ENCODE measurements at regions not wholly inside any gene's neighbourhood (a gene's known extent, or its start where the extent isn't known, plus 50 kb on each side); places are given as distances from the start of the nearest gene placed in this dataset.
A peak's percentile ranks its signal among the peaks of the same experiment; 100 is the strongest.
"Not testable (repeated sequence)": the region's sequence is repeated elsewhere in the genome, so short reads cannot be mapped to it uniquely, and the experiment has no call there.

DNA sequence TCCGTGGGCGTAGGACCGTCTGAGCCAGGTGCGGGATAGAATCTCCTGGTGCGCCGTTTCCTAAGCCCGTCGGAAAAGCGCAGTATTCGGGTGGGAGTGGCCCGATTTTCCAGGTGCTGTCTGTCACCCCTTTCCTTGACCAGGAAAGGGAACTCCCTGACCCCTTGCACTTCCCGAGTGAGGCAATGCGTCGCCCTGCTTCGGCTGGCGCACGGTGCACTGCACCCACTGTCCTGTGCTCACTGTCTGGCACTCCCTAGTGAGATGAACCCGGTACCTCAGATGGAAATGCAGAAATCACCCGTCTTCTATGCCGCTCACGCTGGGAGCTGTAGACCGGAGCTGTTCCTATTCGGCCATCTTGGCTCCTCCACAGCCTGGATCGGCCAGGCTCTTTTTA lies 74.9 kb upstream of the LIFR start:
- not testable (repeated sequence) for H3K4me1 ChIP-seq (ENCODE audit: insufficient read depth, low read length); H3K36me3 ChIP-seq (ENCODE audit: insufficient read depth, low read length); H3K27me3 ChIP-seq (ENCODE audit: insufficient read depth, low read length); H2AFZ ChIP-seq (ENCODE audit: low read depth, low read length); H3K4me3 ChIP-seq (ENCODE audit: low read length); H3K9me3 ChIP-seq (ENCODE audit: low read length)

DNA sequence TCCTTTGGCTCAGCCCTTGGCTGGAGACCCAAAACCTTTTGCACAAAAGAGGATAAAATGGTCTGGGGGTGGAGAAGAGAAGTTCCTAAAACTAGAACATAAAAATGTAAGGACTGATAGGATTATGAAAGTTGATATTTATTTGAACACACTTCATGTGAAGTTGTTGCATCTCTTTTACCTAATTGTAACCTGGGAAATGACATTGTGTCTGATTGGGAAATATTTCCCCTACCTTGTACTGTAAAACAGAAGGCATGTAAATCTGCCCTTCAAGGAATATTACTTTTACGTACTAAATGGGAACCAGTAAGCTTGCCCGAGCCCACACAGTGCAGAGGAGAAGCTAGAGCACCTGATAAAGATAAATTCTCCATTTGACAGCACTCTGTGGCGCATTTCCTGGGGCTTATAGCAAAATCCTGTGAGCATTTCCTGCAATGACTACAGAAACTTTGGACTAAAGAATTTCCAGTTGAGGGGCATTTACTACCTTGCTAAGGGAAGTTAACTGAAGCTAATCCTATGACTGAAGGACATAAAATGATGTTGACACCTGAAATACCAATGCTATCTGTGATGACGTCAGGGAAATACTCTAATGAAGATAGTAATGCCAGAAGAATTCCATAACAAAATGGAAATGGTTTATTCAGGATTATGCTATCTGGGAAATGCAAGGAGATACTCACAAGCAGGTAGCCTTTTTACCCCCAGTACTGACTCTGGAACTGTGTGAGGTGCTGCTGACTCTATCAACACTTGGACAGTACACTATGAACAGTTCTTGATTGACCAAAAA lies 78.3 kb upstream of the LIFR start:
- Histone ChIP-seq H3K4me3 (ENCODE audit: low read length) (no peak overlapping the region), H3K9me3 (ENCODE audit: low read length) (peaks cover 5% of the 10 kb centered on the region), H3K4me1 (ENCODE audit: insufficient read depth, low read length) (no peaks in the 10 kb centered on the region), H2AFZ (ENCODE audit: low read depth, low read length) (no peak overlapping the region), H3K36me3 (ENCODE audit: insufficient read depth, low read length) (no peaks in the 10 kb centered on the region), H3K27me3 (ENCODE audit: insufficient read depth, low read length) (no peaks in the 10 kb centered on the region)

DNA sequence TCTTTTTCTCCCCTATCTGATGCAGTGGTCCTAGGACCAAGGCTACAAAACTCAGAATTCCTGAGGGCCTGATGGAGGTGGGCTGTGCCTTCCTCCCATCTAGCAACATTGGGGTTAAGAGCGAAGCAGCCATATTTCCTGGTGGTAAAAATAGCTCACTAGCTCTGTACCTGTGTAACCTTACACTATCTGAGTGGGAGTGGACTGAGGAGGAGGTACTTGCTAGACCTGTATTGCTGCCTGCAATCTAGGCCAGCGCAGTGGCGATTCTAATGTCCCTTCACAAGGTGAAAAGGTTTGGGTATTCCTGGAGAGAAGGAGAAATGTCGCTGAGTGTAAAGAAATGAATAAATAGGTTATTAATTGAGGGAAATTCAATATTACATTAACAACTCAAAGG lies 80.2 kb upstream of the LIFR start:
- peaks cover 2% of the 10 kb centered on the region for H3K9me3 ChIP-seq (ENCODE audit: low read length)
- H3K27me3 ChIP-seq (ENCODE audit: insufficient read depth, low read length) = no peaks in the 10 kb centered on the region
- no peak overlapping the region for H3K4me3 ChIP-seq (ENCODE audit: low read length)
- H2AFZ ChIP-seq (ENCODE audit: low read depth, low read length) = no peak overlapping the region
- no peaks in the 10 kb centered on the region for H3K36me3 ChIP-seq (ENCODE audit: insufficient read depth, low read length)
- no peaks in the 10 kb centered on the region for H3K4me1 ChIP-seq (ENCODE audit: insufficient read depth, low read length)

DNA sequence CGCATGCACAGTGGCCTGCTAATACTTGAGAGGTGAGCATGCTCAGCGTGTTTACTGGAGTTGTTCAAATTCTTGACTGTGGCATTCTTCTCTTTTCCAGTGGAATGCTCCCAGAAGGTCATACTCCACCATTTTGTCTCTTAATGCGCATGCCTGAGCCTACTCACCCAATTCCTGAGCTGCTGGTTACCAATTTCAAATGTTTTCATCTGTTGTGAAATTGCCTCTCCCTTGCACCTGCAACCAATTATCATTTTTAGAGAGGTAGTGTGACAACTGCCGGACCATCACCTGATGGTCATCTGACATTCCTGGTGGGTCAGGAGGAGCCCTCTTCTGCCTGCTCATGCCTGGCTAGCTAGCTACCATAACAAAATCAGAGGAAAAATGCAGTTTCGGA lies 82.2 kb upstream of the LIFR start:
- H3K4me3 ChIP-seq (ENCODE audit: low read length) = no peak overlapping the region
- H2AFZ ChIP-seq (ENCODE audit: low read depth, low read length) = no peak overlapping the region
- no peaks in the 10 kb centered on the region for H3K9me3 ChIP-seq (ENCODE audit: low read length)
- H3K4me1 ChIP-seq (ENCODE audit: insufficient read depth, low read length) = peaks cover 8% of the 10 kb centered on the region
- no peaks in the 10 kb centered on the region for H3K36me3 ChIP-seq (ENCODE audit: insufficient read depth, low read length)
- H3K27me3 ChIP-seq (ENCODE audit: insufficient read depth, low read length) = no peaks in the 10 kb centered on the region

GRCh38 chr5:38639377-38640358 lies 83.2 kb upstream of the LIFR start:
- H3K27me3 ChIP-seq (ENCODE audit: insufficient read depth, low read length) = no peaks in the 10 kb centered on the region
- no peak overlapping the region for H3K4me3 ChIP-seq (ENCODE audit: low read length)
- no peaks in the 10 kb centered on the region for H3K9me3 ChIP-seq (ENCODE audit: low read length)
- no peak overlapping the region for H2AFZ ChIP-seq (ENCODE audit: low read depth, low read length)
- peaks cover 8% of the 10 kb centered on the region for H3K4me1 ChIP-seq (ENCODE audit: insufficient read depth, low read length)
- no peaks in the 10 kb centered on the region for H3K36me3 ChIP-seq (ENCODE audit: insufficient read depth, low read length)

GRCh38 chr5:38641003-38641402 lies 84.6 kb upstream of the LIFR start:
- Histone ChIP-seq H3K4me3 (ENCODE audit: low read length) (no peak overlapping the region), H2AFZ (ENCODE audit: low read depth, low read length) (no peak overlapping the region), H3K27me3 (ENCODE audit: insufficient read depth, low read length) (no peaks in the 10 kb centered on the region), H3K36me3 (ENCODE audit: insufficient read depth, low read length) (no peaks in the 10 kb centered on the region), H3K4me1 (ENCODE audit: insufficient read depth, low read length) (peaks cover 8% of the 10 kb centered on the region), H3K9me3 (ENCODE audit: low read length) (no peaks in the 10 kb centered on the region)

DNA sequence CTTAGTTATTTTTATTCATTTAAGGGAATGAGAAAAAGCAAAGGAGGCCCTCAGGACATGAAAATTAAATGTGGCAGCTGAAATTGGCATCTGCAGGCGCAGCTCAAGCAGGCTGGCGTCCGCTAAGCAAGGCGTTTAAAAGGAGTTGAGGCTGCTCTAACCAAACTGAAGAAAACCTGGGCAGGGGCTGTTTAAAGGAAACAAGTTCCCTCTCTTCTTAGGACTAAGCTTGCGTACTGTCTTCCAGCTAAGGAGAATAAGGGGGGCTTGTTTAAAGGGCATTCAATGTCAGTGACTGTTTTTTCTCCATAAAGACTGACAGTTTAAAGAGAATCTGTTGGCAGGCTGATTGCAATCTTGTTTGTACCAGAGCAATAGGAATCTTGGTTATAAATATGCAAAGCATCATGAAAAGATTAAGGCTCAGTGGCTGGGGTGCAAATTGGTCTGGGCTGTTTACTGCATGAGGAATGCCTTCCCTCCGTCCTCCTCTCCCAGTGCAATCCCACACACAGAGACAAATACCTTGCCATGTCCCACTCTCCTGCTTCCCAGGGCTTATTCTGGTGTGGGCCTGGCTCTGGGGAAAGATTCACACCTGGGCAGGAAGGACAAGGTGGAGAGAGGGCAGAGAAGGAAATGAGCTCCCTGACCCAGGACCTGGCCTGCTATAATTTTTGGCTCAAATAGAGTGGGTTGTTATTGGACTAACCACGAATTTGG lies 85.9 kb upstream of the LIFR start:
- Histone ChIP-seq H2AFZ (ENCODE audit: low read depth, low read length) (no peak overlapping the region), H3K36me3 (ENCODE audit: insufficient read depth, low read length) (no peaks in the 10 kb centered on the region), H3K4me1 (ENCODE audit: insufficient read depth, low read length) (peaks cover 8% of the 10 kb centered on the region), H3K4me3 (ENCODE audit: low read length) (no peak overlapping the region), H3K27me3 (ENCODE audit: insufficient read depth, low read length) (no peaks in the 10 kb centered on the region), H3K9me3 (ENCODE audit: low read length) (no peaks in the 10 kb centered on the region)

DNA sequence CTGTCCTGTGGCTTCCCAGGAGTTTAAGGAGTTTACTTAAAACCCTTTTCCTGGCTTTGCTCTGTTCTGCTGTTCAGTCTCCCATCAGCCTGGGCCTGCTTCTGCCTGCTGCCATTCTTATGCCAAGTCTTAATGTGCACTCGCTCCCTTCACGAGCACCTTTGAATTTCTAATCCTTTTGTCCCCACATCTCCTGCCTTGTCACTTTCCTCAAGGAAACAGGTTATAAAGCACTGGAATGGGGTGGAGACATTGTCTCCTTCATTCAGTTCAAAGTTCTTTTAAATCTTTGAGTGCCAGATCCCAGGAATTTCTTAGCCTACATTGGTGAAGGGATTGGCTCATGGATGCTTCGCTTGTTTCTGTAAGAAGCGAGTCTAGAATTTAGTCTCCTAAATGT lies 87.2 kb upstream of the LIFR start:
- Histone ChIP-seq H3K9me3 (ENCODE audit: low read length) (no peaks in the 10 kb centered on the region), H3K4me3 (ENCODE audit: low read length) (no peak overlapping the region), H2AFZ (ENCODE audit: low read depth, low read length) (no peak overlapping the region), H3K4me1 (ENCODE audit: insufficient read depth, low read length) (peaks cover 8% of the 10 kb centered on the region), H3K27me3 (ENCODE audit: insufficient read depth, low read length) (no peaks in the 10 kb centered on the region), H3K36me3 (ENCODE audit: insufficient read depth, low read length) (no peaks in the 10 kb centered on the region)

GRCh38 chr5:38645508-38645907 lies 89.1 kb upstream of the LIFR start:
- Histone ChIP-seq H3K4me3 (ENCODE audit: low read length) (no peak overlapping the region), H3K27me3 (ENCODE audit: insufficient read depth, low read length) (no peaks in the 10 kb centered on the region), H2AFZ (ENCODE audit: low read depth, low read length) (no peak overlapping the region), H3K9me3 (ENCODE audit: low read length) (no peaks in the 10 kb centered on the region), H3K4me1 (ENCODE audit: insufficient read depth, low read length) (peaks cover 8% of the 10 kb centered on the region), H3K36me3 (ENCODE audit: insufficient read depth, low read length) (no peaks in the 10 kb centered on the region)

DNA sequence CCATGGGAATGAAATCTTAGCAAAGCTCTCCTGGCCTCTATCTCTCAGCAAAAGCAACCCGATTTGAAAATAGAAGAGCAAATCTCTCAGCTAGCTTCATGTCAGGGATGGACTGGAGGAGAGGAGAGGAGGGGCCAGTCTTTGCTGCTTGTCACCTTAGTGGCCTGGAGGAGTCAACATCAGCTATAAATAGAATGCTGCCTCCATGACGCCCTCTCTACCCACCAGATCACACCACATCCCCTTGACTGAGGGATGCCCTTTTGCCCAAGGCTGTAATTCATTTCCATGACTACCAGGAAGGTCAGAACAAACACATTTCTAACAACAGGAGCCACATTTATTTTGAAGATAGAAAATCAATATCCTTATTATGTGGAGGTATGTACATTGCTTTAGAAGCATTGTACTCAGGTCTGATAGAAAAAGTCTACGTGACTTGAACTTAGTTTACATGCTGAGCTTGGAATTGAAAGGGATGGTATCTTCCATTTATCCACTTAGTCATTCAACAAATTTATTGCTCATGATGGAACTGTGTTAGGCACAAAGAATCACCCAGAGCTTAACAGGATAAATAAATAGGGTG lies 92.4 kb upstream of the LIFR start:
- no peaks in the 10 kb centered on the region for H3K36me3 ChIP-seq (ENCODE audit: insufficient read depth, low read length)
- H3K4me3 ChIP-seq (ENCODE audit: low read length) = no peak overlapping the region
- H3K4me1 ChIP-seq (ENCODE audit: insufficient read depth, low read length) = no peaks in the 10 kb centered on the region
- no peaks in the 10 kb centered on the region for H3K9me3 ChIP-seq (ENCODE audit: low read length)
- H2AFZ ChIP-seq (ENCODE audit: low read depth, low read length) = no peak overlapping the region
- no peaks in the 10 kb centered on the region for H3K27me3 ChIP-seq (ENCODE audit: insufficient read depth, low read length)

- Histone ChIP-seq H3K4me1 (ENCODE audit: insufficient read depth, low read length) (no peaks in the 10 kb centered on the region), H3K9me3 (ENCODE audit: low read length) (no peaks in the 10 kb centered on the region), H3K27me3 (ENCODE audit: insufficient read depth, low read length) (no peaks in the 10 kb centered on the region), H2AFZ (ENCODE audit: low read depth, low read length) (peak overlapping the region; percentile 38), H3K4me3 (ENCODE audit: low read length) (no peak overlapping the region), H3K36me3 (ENCODE audit: insufficient read depth, low read length) (no peaks in the 10 kb centered on the region)
These were observed 94.1 kb upstream of the LIFR start for GRCh38 chr5:38650540-38650939.

DNA sequence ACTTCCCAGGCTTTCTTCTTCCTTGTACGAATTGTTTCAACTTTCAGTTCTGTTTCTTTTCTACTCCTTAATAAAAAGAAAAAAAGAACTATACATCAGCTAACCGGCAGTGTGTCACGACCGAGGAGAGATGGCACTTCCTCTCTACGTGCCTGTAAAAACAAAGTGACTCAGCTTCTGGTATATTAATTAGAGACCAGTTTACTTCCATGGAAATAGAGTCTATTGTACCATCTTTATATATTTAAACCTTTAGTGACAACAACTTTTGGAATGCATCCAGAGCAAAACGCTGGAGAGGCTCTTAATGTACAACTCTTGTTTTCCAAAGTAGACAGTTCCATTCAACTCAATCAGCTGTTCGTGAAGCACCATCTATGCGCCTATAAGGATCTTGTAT lies 94.5 kb upstream of the LIFR start:
- no peak overlapping the region for H3K4me3 ChIP-seq (ENCODE audit: low read length)

More for the DNA sequence above, 94.5 kb upstream of the LIFR start:
- H3K4me1 ChIP-seq (ENCODE audit: insufficient read depth, low read length) = no peaks in the 10 kb centered on the region
- H3K36me3 ChIP-seq (ENCODE audit: insufficient read depth, low read length) = no peaks in the 10 kb centered on the region
- H3K9me3 ChIP-seq (ENCODE audit: low read length) = no peaks in the 10 kb centered on the region
- H3K27me3 ChIP-seq (ENCODE audit: insufficient read depth, low read length) = no peaks in the 10 kb centered on the region
- H2AFZ ChIP-seq (ENCODE audit: low read depth, low read length) = peak overlapping the region; percentile 38

All from neuron (in vitro differentiated cells).